Epithelial cell of proximal tubule (primary cell): ENCODE measurements at regions not wholly inside any gene's neighbourhood (a gene's known extent, or its start where the extent isn't known, plus 50 kb on each side); places are given as distances from the start of the nearest gene placed in this dataset.

Experiments used
- DNase-seq: peaks from one replicate; pipeline ENCODE4 v3.0.0-alpha.2; 2011; ENCODE audit warnings: low read depth
- H3K4me3 ChIP-seq: 2 replicates; pipeline ENCODE4 v1.5.1; 2011; ENCODE audit warnings: low read depth, mild to moderate bottlenecking, low read length
- CTCF ChIP-seq: conservative IDR thresholded peaks from 2 replicates; pipeline ENCODE4 v1.5.1; 2012; ENCODE audit warnings: low read depth, mild to moderate bottlenecking, low read length

- H3K4me3 ChIP-seq, result no peak overlapping the region
- no peak for DNase-seq
- TF ChIP-seq CTCF, result no peak
These were observed 58.3 kb downstream of the CXCL12 start for GRCh38 chr10:44326474-44327030.

- H3K4me3 ChIP-seq, result no peak overlapping the region
- no peak for DNase-seq
- TF ChIP-seq CTCF, result no peak
These were observed 59.1 kb downstream of the CXCL12 start for GRCh38 chr10:44325596-44326307.

GRCh38 chr10:44325157-44325556 lies 59.7 kb downstream of the CXCL12 start:
- H3K4me3 ChIP-seq, result no peak overlapping the region
- TF ChIP-seq CTCF, result no peak
- DNase-seq, result no peak

- no peak for TF ChIP-seq CTCF
- DNase-seq, result no peak
- no peak overlapping the region for H3K4me3 ChIP-seq
These were observed 61.1 kb downstream of the CXCL12 start for GRCh38 chr10:44323838-44324237.

GRCh38 chr10:44322137-44322536 lies 62.8 kb downstream of the CXCL12 start:
- no peak for DNase-seq
- TF ChIP-seq CTCF, result no peak
- no peak overlapping the region for H3K4me3 ChIP-seq

GRCh38 chr10:44320756-44321155 lies 64.1 kb downstream of the CXCL12 start:
- TF ChIP-seq CTCF, result no peak
- DNase-seq, result no peak

GRCh38 chr10:44317856-44318255 lies 67.0 kb downstream of the CXCL12 start:
- no peak for DNase-seq
- no peak overlapping the region for H3K4me3 ChIP-seq
- no peak for TF ChIP-seq CTCF

More at GRCh38 chr10:44320756-44321155, 64.1 kb downstream of the CXCL12 start:
- no peak overlapping the region for H3K4me3 ChIP-seq
